ENCODE measurements at regions not wholly inside any gene's neighbourhood (a gene's known extent, or its start where the extent isn't known, plus 50 kb on each side); places are given as distances from the start of the nearest gene placed in this dataset.

DNA sequence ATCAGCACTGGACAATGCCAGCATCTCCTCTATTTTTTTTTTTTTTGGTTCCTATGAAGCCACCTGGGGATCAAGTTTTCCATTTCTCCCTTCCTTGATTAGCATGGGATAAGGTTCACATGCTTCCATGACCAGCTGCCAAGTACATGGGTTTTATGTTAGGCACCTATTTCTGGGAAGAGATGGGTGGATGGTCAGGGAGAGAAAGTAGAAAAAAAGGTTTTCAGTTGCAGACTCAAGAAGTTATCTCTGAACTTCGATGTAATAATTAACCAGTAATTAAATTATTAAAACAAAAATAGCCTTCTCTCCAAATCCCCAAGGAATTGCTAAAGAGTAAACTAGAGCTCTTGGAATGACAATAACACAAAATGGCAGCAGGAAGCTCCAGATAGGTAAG is 164.9 kb upstream of the MAF start:
- no peak for TF ChIP-seq GATA2 (IDR thresholded peaks at IDR 0.05; ENCODE audit: low read depth, low read length)
- TF ChIP-seq GATA3 (IDR thresholded peaks at IDR 0.05; ENCODE audit: low read depth, low read length): no peak
